Ovary (tissue), 3 donors: ENCODE measurements at regions not wholly inside any gene's neighbourhood (a gene's known extent, or its start where the extent isn't known, plus 50 kb on each side); places are given as distances from the start of the nearest gene placed in this dataset.

Experiments used
- EP300 ChIP-seq: sonication (generic); formaldehyde crosslinking; IDR thresholded peaks from one replicate; pipeline ENCODE4 v1.6.1; 2017; ENCODE audit warnings: antibody characterized with exemption
- TF ChIP-seq, protein P1 (sequence below), 3 donors: fragments of 450-650 bp in 2 of 3; fragments of 200-600 bp in 1 of 3; IDR thresholded peaks; one replicate each; pipeline versions ENCODE4 v1.5.1 to v1.8.0; 2016 to 2022; ENCODE audit warnings: antibody characterized with exemption in 3 of 3, mild to moderate bottlenecking in 1 of 3
- donor health status: DM: no; HTN: no; CAD: no.

DNA sequence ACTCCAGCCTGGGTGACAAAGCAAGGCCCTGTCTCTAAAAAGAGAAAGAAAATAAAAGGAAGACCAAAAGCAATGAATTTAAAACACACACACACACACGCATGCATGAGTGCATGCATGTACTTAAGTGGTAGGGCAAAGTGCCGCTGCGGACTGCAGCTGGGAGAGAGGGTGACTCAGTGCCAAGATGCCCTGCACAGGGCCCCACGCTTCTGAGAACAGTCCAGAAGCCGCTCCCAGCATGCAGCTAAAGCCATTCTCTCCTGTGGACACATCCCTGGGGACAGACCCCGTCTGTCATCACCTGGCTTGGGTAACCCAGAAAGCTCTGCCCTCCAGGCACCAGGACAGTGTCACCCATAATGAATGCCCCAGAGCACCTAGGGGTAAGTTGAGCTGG is 61.0 kb upstream of the MYL10 start:
- TF ChIP-seq, protein P1, sequence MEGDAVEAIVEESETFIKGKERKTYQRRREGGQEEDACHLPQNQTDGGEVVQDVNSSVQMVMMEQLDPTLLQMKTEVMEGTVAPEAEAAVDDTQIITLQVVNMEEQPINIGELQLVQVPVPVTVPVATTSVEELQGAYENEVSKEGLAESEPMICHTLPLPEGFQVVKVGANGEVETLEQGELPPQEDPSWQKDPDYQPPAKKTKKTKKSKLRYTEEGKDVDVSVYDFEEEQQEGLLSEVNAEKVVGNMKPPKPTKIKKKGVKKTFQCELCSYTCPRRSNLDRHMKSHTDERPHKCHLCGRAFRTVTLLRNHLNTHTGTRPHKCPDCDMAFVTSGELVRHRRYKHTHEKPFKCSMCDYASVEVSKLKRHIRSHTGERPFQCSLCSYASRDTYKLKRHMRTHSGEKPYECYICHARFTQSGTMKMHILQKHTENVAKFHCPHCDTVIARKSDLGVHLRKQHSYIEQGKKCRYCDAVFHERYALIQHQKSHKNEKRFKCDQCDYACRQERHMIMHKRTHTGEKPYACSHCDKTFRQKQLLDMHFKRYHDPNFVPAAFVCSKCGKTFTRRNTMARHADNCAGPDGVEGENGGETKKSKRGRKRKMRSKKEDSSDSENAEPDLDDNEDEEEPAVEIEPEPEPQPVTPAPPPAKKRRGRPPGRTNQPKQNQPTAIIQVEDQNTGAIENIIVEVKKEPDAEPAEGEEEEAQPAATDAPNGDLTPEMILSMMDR (IDR thresholded peaks at IDR 0.05) = no peak
- no peak for TF ChIP-seq EP300
